Parathyroid adenoma (tissue), 2 donors: ENCODE measurements at regions not wholly inside any gene's neighbourhood (a gene's known extent, or its start where the extent isn't known, plus 50 kb on each side); places are given as distances from the start of the nearest gene placed in this dataset.

ENCODE experiments used
- H2AFZ ChIP-seq: fragments of 300-600 bp; sonication (generic); one replicate; pipeline ENCODE4 v1.7.0; 2017; ENCODE audit warnings: antibody characterized with exemption, mild to moderate bottlenecking
- H3K27ac ChIP-seq: fragments of 300-600 bp; sonication (generic); one replicate; pipeline ENCODE4 v1.7.0; 2017
- H3K27me3 ChIP-seq: fragments of 300-600 bp; sonication (generic); one replicate; pipeline ENCODE4 v1.7.0; 2017; ENCODE audit warnings: low read length; ENCODE audit not compliant: control insufficient read depth, insufficient read depth
- H3K36me3 ChIP-seq: fragments of 300-600 bp; sonication (generic); one replicate; pipeline ENCODE4 v1.7.0; 2017; ENCODE audit warnings: low read length; ENCODE audit not compliant: control insufficient read depth, insufficient read depth
- H3K4me1 ChIP-seq: fragments of 300-600 bp; sonication (generic); one replicate; pipeline ENCODE4 v1.7.0; 2017; ENCODE audit warnings: control low read depth
- H3K4me2 ChIP-seq: fragments of 300-600 bp; sonication (generic); one replicate; pipeline ENCODE4 v1.7.0; 2017; ENCODE audit warnings: low read length
- H3K4me3 ChIP-seq: fragments of 300-600 bp; sonication (generic); one replicate; pipeline ENCODE4 v1.7.0; 2017; ENCODE audit warnings: low read depth, low read length
- H3K79me2 ChIP-seq: fragments of 300-600 bp; sonication (generic); one replicate; pipeline ENCODE4 v1.7.0; 2017; ENCODE audit warnings: control low read depth
- H3K9ac ChIP-seq: fragments of 300-600 bp; sonication (generic); one replicate; pipeline ENCODE4 v1.7.0; 2017; ENCODE audit warnings: mild to moderate bottlenecking
- H3K9me3 ChIP-seq: fragments of 300-600 bp; sonication (generic); one replicate; pipeline ENCODE4 v1.7.0; 2017; ENCODE audit warnings: low read length; ENCODE audit not compliant: control insufficient read depth
- CTCF ChIP-seq: fragments of 300-600 bp; sonication (generic); IDR thresholded peaks from one replicate; pipeline ENCODE4 v1.7.0; 2017; ENCODE audit warnings: antibody characterized with exemption, mild to moderate bottlenecking
- donor health status: primary hyperparathyroidism.

GRCh38 chr15:96037584-96037983 lies 292.9 kb upstream of the NR2F2 start:
- TF ChIP-seq CTCF, result no peak
- no peak overlapping the region for H3K27ac ChIP-seq
- no peak overlapping the region for H3K4me2 ChIP-seq
- no peak overlapping the region for H3K9ac ChIP-seq
- no peak overlapping the region for H3K4me3 ChIP-seq
- H2AFZ ChIP-seq, result no peak overlapping the region
- H3K4me1 ChIP-seq, result no peaks in the 10 kb centered on the region
- no peaks in the 10 kb centered on the region for H3K36me3 ChIP-seq
- H3K27me3 ChIP-seq, result no peaks in the 10 kb centered on the region
- no peaks in the 10 kb centered on the region for H3K79me2 ChIP-seq
- no peaks in the 10 kb centered on the region for H3K9me3 ChIP-seq

DNA sequence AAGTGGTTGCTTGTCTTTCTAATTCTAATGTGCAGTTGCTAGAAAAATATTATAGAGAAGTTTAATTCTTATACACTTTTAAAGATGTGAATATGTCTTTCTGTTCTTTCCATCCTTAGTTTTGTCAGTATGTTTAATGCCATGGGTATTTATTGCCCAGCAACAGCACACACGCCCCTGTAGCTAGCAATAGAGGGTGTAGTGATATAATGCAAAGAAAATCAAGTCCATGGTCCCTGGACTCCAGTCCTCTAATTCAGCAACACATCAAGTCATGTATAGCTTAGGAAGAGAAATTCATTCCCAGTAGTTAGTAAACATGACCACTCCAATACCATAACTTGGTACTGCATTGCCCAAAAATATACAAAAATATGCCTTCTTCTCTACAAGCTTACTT lies 292.4 kb upstream of the NR2F2 start:
- no peak overlapping the region for H3K27ac ChIP-seq
- no peak for TF ChIP-seq CTCF
- no peaks in the 10 kb centered on the region for H3K9me3 ChIP-seq
- no peak overlapping the region for H3K4me3 ChIP-seq
- H2AFZ ChIP-seq, result no peak overlapping the region
- no peaks in the 10 kb centered on the region for H3K27me3 ChIP-seq
- no peaks in the 10 kb centered on the region for H3K79me2 ChIP-seq
- no peaks in the 10 kb centered on the region for H3K4me1 ChIP-seq
- H3K36me3 ChIP-seq, result no peaks in the 10 kb centered on the region
- no peak overlapping the region for H3K4me2 ChIP-seq
- no peak overlapping the region for H3K9ac ChIP-seq

DNA sequence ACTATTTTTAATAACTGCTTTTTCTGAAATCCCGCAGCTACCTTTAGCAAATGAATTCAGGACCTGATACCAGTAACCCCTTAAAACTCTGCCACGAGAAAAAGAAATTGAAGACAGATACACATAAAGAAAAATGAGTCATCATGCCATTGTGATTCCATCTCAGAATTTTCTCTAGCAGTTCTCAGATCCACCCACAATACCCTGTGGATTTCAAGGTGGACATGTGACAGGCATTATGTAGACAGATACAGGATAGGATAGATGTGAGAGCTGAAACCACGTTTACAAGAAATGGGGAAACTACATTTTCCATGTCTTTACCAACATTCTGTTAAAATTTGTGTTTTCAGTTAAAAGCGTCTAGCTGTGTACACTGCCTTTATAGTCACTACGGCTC lies 291.9 kb upstream of the NR2F2 start:
- Histone ChIP-seq H3K9ac (no peak overlapping the region), H3K4me3 (no peak overlapping the region), H3K9me3 (no peaks in the 10 kb centered on the region), H2AFZ (no peak overlapping the region), H3K79me2 (no peaks in the 10 kb centered on the region), H3K4me2 (no peak overlapping the region), H3K27me3 (no peaks in the 10 kb centered on the region), H3K4me1 (no peaks in the 10 kb centered on the region), H3K27ac (no peak overlapping the region), H3K36me3 (no peaks in the 10 kb centered on the region)
- no peak for TF ChIP-seq CTCF

DNA sequence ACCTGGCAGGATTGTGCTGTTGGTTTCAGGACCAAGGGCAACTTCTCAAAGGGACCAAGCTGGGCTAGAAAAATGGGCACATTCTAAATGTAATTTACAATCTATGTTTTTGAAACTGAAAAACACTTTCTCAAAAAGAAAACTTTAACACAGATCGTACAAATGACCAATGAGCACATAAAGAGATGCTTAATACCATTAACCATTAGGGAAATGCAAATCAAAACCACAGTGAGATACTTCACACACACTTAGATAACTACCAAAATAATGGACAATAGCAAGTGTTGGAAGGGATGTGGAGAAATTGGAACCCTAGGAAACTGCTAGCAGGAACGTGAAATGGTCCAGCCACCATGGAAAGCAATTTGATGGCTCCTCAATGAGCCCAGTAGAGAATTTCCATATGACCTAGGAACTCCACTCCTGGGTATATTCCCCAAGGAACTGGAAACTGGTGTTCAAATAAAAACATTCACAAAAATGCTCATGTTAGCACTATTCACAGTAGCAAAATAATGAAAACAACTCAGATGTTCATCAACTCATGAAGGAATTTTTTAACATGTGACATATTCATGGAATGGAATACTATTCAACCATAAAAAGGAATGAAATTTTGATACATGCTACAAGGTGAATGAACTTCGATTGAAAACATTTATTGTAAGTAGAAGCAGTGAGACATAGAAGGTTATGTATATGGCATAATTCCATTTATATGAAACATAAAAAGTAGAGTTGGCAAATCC lies 288.3 kb upstream of the NR2F2 start:
- H3K4me2 ChIP-seq, result no peak overlapping the region
- no peaks in the 10 kb centered on the region for H3K4me1 ChIP-seq
- H3K36me3 ChIP-seq, result no peaks in the 10 kb centered on the region
- TF ChIP-seq CTCF, result no peak
- no peak overlapping the region for H3K27ac ChIP-seq
- H3K79me2 ChIP-seq, result no peaks in the 10 kb centered on the region
- no peak overlapping the region for H3K9ac ChIP-seq
- H2AFZ ChIP-seq, result no peak overlapping the region
- no peaks in the 10 kb centered on the region for H3K27me3 ChIP-seq
- H3K9me3 ChIP-seq, result no peaks in the 10 kb centered on the region
- H3K4me3 ChIP-seq, result no peak overlapping the region

DNA sequence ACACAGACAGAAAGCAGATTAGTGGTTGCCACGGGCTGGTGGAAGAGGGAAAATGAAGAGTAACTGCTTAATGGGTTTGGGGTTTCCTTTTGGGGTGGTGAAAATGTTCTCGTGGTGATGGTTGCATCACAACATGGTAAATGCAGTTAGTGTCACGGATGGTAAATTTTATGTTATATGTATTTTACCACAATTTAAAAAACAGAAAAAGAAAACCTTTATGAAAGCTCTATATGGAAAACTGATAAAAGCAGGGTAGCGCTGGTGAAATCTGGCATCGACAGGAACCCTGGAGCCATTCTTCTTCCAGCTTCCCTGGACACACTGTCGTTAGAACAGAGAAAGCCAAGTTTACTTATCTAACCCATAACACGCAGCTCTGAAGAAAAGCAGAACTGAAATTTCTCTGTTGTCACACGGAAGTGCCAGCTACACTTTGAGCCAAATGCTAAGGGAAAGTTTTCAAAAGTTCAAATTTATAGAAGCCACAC lies 287.7 kb upstream of the NR2F2 start:
- Histone ChIP-seq H3K9ac (no peak overlapping the region), H3K36me3 (no peaks in the 10 kb centered on the region), H3K9me3 (no peaks in the 10 kb centered on the region), H3K79me2 (no peaks in the 10 kb centered on the region), H3K4me1 (no peaks in the 10 kb centered on the region), H3K4me2 (no peak overlapping the region), H2AFZ (no peak overlapping the region), H3K27me3 (no peaks in the 10 kb centered on the region), H3K4me3 (no peak overlapping the region), H3K27ac (no peak overlapping the region)
- no peak for TF ChIP-seq CTCF
